ENCODE measurements at regions not wholly inside any gene's neighbourhood (a gene's known extent, or its start where the extent isn't known, plus 50 kb on each side); places are given as distances from the start of the nearest gene placed in this dataset.

DNA sequence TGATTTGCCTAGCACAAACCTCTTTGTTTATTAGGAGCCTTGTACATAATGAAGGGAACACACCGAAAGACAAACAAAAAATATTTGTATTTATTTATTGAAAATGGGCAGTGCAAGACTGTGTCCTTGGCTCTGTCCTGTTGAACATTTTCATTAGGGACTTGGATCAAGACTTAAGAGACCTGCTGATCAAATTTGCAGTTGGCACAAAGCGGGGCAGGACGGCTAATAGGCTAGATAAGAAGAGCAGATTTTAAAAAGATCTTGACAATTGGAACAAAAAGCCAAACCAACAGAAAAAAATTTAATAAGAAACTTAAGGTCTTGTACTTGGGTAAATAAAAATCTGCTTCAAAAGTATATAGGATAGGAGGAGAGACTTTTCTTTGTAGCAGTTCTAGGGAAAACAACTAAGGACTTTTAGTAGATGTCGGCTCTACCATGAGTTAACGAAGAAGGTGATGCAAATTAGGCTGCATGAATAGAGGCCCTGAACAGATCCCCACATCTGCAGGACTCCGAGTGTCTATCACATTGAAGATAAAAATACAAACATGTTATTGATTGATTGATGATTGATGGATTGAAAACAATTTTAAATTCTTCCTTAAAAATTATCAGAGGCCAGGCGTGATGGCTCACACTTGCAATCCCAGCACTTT, 124.1 kb upstream of the SPACA1 start:
- TF ChIP-seq, protein P1, sequence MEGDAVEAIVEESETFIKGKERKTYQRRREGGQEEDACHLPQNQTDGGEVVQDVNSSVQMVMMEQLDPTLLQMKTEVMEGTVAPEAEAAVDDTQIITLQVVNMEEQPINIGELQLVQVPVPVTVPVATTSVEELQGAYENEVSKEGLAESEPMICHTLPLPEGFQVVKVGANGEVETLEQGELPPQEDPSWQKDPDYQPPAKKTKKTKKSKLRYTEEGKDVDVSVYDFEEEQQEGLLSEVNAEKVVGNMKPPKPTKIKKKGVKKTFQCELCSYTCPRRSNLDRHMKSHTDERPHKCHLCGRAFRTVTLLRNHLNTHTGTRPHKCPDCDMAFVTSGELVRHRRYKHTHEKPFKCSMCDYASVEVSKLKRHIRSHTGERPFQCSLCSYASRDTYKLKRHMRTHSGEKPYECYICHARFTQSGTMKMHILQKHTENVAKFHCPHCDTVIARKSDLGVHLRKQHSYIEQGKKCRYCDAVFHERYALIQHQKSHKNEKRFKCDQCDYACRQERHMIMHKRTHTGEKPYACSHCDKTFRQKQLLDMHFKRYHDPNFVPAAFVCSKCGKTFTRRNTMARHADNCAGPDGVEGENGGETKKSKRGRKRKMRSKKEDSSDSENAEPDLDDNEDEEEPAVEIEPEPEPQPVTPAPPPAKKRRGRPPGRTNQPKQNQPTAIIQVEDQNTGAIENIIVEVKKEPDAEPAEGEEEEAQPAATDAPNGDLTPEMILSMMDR (optimal IDR thresholded peaks at IDR 0.05 in 1 of 3, IDR thresholded peaks at IDR 0.05 in 1 of 3, conservative IDR thresholded peaks at IDR 0.05 in 1 of 3; ENCODE audit: extremely low read depth in 1 of 3, insufficient read depth in 2 of 3, low read length in 3 of 3) = no peak
- TF ChIP-seq EZH2 (IDR thresholded peaks at IDR 0.05; ENCODE audit: low read length) = no peak
